ENCODE measurements at regions not wholly inside any gene's neighbourhood (a gene's known extent, or its start where the extent isn't known, plus 50 kb on each side); places are given as distances from the start of the nearest gene placed in this dataset.

DNA sequence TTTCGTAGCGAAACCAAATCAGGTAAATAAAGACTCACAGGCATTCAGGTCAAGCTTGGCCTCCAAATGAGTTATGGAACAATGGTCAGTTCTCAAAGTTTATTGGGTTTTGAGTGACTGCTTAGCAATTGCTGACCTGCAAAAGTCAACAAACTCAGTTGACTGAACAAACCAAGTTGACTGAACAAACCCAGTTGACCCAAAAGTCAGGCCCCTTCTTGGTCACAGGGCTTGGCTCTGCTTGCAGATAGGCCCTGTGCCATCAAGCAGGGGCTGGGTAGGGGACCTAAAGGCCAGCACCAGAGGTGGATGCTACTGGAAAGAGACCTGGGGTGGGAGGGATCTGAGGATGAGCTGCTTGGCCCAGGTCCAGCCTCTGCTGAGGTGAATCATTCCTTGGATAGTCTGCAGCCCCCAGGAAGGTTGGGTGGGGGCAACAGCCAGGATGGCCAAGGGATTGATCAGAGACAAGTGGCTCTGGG lies 64.6 kb downstream of the GADD45G start (continued):
- TF ChIP-seq RAD21 (IDR thresholded peaks at IDR 0.05; ENCODE audit: low read depth) (no peak), MAX (IDR thresholded peaks at IDR 0.05) (no peak), POLR2AphosphoS5 (IDR thresholded peaks at IDR 0.05; ENCODE audit: low read depth, low read length) (no peak), EZH2 (IDR thresholded peaks at IDR 0.05) (no peak), SP1 (IDR thresholded peaks at IDR 0.05; ENCODE audit: low read depth) (no peak), POLR2A (IDR thresholded peaks at IDR 0.05; ENCODE audit: borderline replicate concordance, extremely low read depth, insufficient read depth, insufficient read length) (no peak), EZH2phosphoT487 (IDR thresholded peaks at IDR 0.05; ENCODE audit: borderline replicate concordance) (no peak)

- no peaks in the 10 kb centered on the region for H3K9me3 ChIP-seq (ENCODE audit: control insufficient read depth in 1 of 2, insufficient read depth in 1 of 2, low read depth in 1 of 2, low read length in 2 of 2)
- DNase-seq (ENCODE audit: low read depth, low spot score) (no peak), ATAC-seq (no peak)
- H4K20me1 ChIP-seq (ENCODE audit: insufficient read depth) = no peaks in the 10 kb centered on the region
- no peaks in the 10 kb centered on the region for H3K4me1 ChIP-seq (ENCODE audit: control insufficient read depth in 1 of 2, insufficient read depth in 2 of 2, low read length in 2 of 2)
- no peak overlapping the region for H3K4me3 ChIP-seq (replicated peaks in 1 of 2; ENCODE audit: low read depth in 1 of 2, low read length in 2 of 2)
- RAD21 ChIA-PET (ENCODE audit: low non-redundant PET in 1 of 2, low total read pairs in 2 of 2, uncharacterized antibody in 2 of 2, unreplicated experiment in 2 of 2) = no interaction called here
- no peaks in the 10 kb centered on the region for H3K36me3 ChIP-seq (ENCODE audit: control insufficient read depth in 1 of 2, insufficient read depth in 2 of 2, low read length in 2 of 2)
- intact Hi-C loops (cut with micrococcal nuclease) = no loop called here
- no peaks in the 10 kb centered on the region for H3K9me2 ChIP-seq (ENCODE audit: insufficient read depth)
- CTCF ChIA-PET = no interaction called here
- BruUV-seq (replicated peaks) = no TSS peak
- H3K27ac ChIP-seq (ENCODE audit: low read depth, low read length) = no peak overlapping the region
- no peaks in the 10 kb centered on the region for H3K79me2 ChIP-seq (ENCODE audit: insufficient read depth, low read length)
- POLR2A ChIA-PET = no interaction called here
- H3K4me2 ChIP-seq (ENCODE audit: low read length) = no peak overlapping the region
- TF ChIP-seq SRF (IDR thresholded peaks at IDR 0.05; ENCODE audit: low read depth) (no peak), SIN3A (IDR thresholded peaks at IDR 0.05; ENCODE audit: low read depth) (no peak), POLR2AphosphoS5 (IDR thresholded peaks at IDR 0.05; ENCODE audit: low read depth, low read length) (no peak), JUND (IDR thresholded peaks at IDR 0.05) (no peak), ELF1 (IDR thresholded peaks at IDR 0.05; ENCODE audit: borderline replicate concordance, low read depth) (no peak)
- no peak overlapping the region for H3K9ac ChIP-seq (ENCODE audit: low read length)
- H3K27me3 ChIP-seq (ENCODE audit: insufficient read depth, low read length) = peaks cover 7% of the 10 kb centered on the region
- no peak overlapping the region for H2AFZ ChIP-seq (ENCODE audit: low read depth, low read length, poor library complexity, severe bottlenecking)
Measured at GRCh38 chr9:89670114-89670513, 65.3 kb downstream of the GADD45G start.
